ENCODE measurements at regions not wholly inside any gene's neighbourhood (a gene's known extent, or its start where the extent isn't known, plus 50 kb on each side); places are given as distances from the start of the nearest gene placed in this dataset.

DNA sequence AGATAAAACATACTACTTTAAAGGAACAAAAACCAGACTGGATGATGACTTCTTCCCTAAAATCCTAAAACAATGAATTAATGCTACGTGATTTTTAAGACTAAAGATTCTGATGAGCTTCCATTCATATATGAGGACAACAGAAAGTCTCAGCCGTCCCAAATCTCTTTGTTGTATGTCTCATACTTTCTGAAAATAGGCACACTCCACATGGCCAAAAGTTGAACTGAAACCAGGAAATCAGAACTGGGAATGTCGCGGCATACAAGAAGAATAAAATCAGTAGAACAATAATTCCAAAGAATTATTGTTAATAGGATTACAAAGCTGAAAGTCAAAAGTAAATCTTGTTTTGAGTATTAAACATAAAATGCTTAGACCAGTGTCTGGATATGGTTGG is 195.4 kb upstream of the GHITM start:
- Mint-ChIP-seq H3K9me3 (no peaks in the 10 kb centered on the region), H3K27ac (no peak overlapping the region), H3K27me3 (peaks cover 11 to 33% of the 10 kb centered on the region in 2 donors), H3K36me3 (ENCODE audit: insufficient read depth) (no peaks in the 10 kb centered on the region), H3K4me3 (no peak overlapping the region), H3K4me1 (ENCODE audit: low read depth in 2 of 2) (no peaks in the 10 kb centered on the region)
- ATAC-seq (replicated peaks) (no peak), DNase-seq (no peak)

DNA sequence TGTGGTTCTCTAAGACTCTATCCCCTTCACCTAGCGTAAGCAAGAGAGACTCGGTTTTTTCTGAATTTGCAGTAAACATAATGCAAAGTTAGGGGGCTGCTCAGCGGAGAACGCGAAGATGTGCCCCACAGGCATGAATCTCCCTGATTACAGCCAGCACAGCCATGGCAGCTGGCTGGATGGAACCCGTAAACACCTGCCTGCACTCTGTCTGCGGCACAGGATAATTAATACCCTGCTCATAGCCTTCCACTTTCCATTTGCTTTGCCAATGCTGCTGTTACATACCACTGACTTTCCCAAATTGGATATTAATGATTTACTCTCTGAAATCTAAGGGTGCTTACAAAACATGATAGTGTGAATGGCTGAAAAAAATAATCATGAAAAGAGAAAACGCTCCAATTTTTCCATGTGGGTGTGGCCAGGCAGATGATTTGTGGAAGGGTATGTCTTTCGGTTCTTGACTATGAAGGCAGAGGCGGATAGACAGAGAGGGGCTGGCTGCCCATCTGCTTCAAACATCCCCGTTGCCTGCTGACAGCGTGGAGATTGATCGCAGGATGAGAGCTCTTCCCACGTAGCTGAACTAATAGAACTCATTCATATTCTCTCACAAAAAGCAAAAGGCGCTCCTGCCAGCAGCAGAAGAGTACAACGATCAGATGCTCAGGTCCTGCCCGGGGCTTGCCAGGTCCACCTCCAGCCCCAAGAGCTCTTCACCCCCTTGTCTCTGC is 193.2 kb upstream of the GHITM start:
- Mint-ChIP-seq H3K4me1 (ENCODE audit: low read depth in 2 of 2) (no peaks in the 10 kb centered on the region), H3K27ac (no peak overlapping the region), H3K4me3 (no peak overlapping the region), H3K9me3 (no peaks in the 10 kb centered on the region), H3K27me3 (peaks cover 11 to 33% of the 10 kb centered on the region in 2 donors), H3K36me3 (ENCODE audit: insufficient read depth) (no peaks in the 10 kb centered on the region)
- ATAC-seq (replicated peaks) = no peak
- DNase-seq = no peak

DNA sequence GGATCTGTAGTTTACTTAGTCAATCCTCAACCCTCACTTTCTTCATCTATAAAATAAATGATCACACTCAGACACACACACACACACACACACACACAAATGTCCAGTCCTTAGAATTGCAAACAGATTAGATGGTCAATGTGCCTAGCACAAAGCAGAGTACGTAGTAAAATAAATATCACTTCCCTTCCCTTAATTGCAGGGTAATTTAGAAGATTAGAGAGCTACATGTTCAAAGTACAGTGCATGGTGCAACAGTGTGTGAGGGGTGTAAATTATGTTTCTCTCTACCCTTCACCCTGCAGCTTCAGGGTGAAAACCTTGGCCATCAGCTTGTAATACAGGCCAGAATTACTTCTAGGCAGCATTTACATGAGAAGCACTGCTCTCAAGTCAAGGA is 187.0 kb upstream of the GHITM start:
- peaks cover 21 to 37% of the 10 kb centered on the region in 2 donors for H3K27me3 Mint-ChIP-seq
- no peak for ATAC-seq (replicated peaks)
- no peaks in the 10 kb centered on the region for H3K36me3 Mint-ChIP-seq (ENCODE audit: insufficient read depth)
- peaks cover 0 to 3% of the 10 kb centered on the region in 2 donors for H3K4me1 Mint-ChIP-seq (ENCODE audit: low read depth in 2 of 2)
- no peak overlapping the region for H3K27ac Mint-ChIP-seq
- DNase-seq = no peak
- no peak overlapping the region for H3K4me3 Mint-ChIP-seq
- H3K9me3 Mint-ChIP-seq = no peaks in the 10 kb centered on the region

DNA sequence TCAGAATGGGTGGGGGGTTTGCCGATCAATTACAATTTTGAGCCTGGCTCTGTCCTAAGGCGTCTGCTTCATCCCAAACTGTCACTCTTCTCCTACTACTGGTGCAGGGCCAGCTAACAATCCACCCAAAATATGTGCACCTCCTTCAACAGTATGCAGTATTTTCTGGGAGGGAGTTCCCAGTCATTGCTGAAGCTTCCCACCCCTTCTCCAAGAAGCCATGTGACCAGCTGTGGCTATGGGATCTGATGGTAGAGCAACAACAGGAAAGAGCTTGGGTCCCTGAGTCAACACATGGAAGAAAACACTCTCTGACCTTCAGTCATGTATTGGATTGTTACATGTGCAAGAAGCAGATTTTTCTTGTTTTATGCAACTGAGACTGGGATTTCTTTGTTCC is 185.7 kb upstream of the GHITM start:
- Mint-ChIP-seq H3K4me3 (no peak overlapping the region), H3K9me3 (no peaks in the 10 kb centered on the region), H3K36me3 (ENCODE audit: insufficient read depth) (no peaks in the 10 kb centered on the region), H3K27me3 (peaks cover 20 to 37% of the 10 kb centered on the region in 2 donors), H3K27ac (no peak overlapping the region), H3K4me1 (ENCODE audit: low read depth in 2 of 2) (peaks cover 0 to 3% of the 10 kb centered on the region in 2 donors)
- no peak for ATAC-seq (replicated peaks)
- DNase-seq = no peak

DNA sequence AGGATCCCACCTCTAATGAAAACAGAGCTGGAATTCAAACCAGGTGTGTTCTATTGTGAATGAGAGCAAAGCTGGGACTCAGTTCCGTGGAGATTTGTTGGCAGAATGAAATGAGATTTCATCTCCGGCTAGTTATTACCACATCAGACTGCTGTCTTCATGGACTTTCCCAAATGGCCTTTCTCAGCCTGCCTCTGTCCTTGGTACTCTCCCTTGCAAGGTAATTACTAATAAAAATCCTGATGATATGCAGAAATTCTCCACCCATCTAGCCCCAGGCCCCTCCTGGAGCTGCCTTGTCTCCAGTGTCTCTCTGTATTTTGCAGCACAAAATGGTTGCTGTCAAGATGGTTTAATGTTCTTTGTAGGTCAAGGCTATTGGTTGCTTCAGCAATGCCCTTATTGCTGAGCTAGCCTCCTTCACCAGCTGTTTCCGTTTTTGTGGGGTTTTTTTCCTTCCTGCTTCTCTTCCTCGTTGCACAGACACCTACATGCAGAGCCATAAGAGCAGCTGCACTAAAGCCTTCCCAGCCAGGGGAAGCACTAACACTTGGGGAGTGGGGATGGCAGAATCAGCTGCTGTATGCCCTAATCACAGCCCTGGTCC is 185.0 kb upstream of the GHITM start:
- DNase-seq (no peak), ATAC-seq (replicated peaks) (no peak)
- no peak overlapping the region for H3K4me3 Mint-ChIP-seq
- H3K4me1 Mint-ChIP-seq (ENCODE audit: low read depth in 2 of 2) = peaks cover 0 to 3% of the 10 kb centered on the region in 2 donors
- no peaks in the 10 kb centered on the region for H3K36me3 Mint-ChIP-seq (ENCODE audit: insufficient read depth)
- H3K27me3 Mint-ChIP-seq = peaks cover 20 to 37% of the 10 kb centered on the region in 2 donors
- no peaks in the 10 kb centered on the region for H3K9me3 Mint-ChIP-seq
- no peak overlapping the region for H3K27ac Mint-ChIP-seq

DNA sequence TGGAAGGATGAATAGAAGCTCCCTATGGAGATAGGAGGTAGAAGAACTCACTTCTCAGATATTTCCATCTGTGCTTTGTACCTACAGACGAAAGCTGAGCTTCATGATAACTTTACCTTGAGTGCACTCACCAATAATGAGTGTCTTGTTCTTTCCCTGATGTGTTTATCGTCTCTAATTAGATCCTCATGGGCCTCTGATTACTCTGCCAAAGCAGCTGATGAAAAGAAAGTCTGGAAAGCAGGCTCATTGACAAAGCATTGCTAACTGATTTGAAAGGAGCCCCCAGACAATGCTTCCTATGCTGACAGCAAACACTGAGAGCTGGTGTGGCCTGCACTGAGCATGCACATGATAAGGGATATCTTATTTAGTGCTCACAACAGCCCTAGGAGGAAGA is 183.9 kb upstream of the GHITM start:
- Mint-ChIP-seq H3K9me3 (no peaks in the 10 kb centered on the region), H3K27me3 (peaks cover 20 to 37% of the 10 kb centered on the region in 2 donors), H3K27ac (no peak overlapping the region), H3K4me1 (ENCODE audit: low read depth in 2 of 2) (peaks cover 0 to 3% of the 10 kb centered on the region in 2 donors), H3K36me3 (ENCODE audit: insufficient read depth) (no peaks in the 10 kb centered on the region), H3K4me3 (no peak overlapping the region)
- DNase-seq = no peak
- ATAC-seq (replicated peaks) = no peak

DNA sequence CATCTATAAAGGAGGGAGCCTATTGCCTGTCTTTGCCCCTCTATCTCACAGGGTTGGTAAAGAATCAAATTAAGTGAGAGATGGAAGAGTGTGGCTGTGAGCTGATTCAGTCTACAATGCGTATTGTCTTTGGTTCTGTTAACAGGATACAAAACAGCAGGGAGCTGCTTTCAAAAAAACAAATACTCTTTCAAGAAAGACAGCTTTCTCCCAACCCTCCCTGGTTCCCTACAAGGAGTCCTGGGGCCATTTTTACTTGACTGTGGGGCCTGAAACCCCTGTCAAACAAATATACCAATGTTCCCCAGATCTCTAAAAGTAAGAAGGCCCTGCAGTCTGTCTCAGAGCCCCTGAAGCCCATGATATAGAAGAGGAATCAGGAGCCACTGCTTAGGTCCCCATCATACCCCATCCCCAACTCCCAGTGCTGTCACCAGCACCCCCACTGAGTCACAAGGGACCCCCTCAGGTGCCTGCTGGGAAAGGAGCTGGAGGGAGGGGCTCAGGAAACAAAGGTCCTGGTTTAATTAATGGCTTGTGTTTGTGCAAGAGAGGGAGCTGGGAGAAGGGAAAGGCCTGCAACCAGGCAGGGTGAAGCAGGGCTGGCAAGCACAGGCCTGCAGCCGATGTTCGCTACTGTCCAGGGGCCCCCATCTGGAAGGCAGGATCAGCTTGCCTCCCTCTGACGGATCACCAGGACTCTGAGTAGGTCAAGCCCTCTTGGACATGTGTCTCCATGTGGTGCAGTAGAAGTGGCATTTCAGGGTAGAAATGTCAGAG is 182.0 kb upstream of the GHITM start:
- ATAC-seq (replicated peaks) = no peak
- Mint-ChIP-seq H3K4me1 (ENCODE audit: low read depth in 2 of 2) (peaks cover 0 to 3% of the 10 kb centered on the region in 2 donors), H3K9me3 (no peaks in the 10 kb centered on the region), H3K27ac (no peak overlapping the region), H3K36me3 (ENCODE audit: insufficient read depth) (no peaks in the 10 kb centered on the region), H3K4me3 (no peak overlapping the region), H3K27me3 (peaks cover 20 to 35% of the 10 kb centered on the region in 2 donors)
- DNase-seq = no peak

DNA sequence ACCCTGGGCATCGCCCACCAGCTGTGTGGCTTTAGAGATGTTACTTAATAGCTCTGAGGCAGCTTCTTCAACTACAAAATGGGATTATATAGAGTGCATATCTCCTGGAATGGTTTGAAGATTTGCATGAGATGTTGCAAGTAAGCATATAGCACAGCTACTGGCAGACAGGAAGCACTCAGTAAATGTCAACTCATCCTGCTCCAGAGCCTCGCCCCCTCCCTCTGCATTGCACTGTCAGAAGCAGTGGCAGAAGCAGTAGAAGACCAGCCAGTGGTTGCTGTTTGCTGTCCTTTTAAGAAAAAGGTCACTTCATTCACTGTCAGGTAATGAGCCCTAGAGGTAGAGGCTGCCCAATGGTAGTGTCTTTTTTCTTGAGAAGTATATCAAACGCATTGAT is 180.0 kb upstream of the GHITM start:
- peaks cover 0 to 3% of the 10 kb centered on the region in 2 donors for H3K4me1 Mint-ChIP-seq (ENCODE audit: low read depth in 2 of 2)
- no peak overlapping the region for H3K27ac Mint-ChIP-seq
- peaks cover 12 to 15% of the 10 kb centered on the region in 2 donors for H3K27me3 Mint-ChIP-seq
- no peak for DNase-seq
- H3K9me3 Mint-ChIP-seq = no peaks in the 10 kb centered on the region
- no peaks in the 10 kb centered on the region for H3K36me3 Mint-ChIP-seq (ENCODE audit: insufficient read depth)
- H3K4me3 Mint-ChIP-seq = no peak overlapping the region
- ATAC-seq (replicated peaks) = no peak

DNA sequence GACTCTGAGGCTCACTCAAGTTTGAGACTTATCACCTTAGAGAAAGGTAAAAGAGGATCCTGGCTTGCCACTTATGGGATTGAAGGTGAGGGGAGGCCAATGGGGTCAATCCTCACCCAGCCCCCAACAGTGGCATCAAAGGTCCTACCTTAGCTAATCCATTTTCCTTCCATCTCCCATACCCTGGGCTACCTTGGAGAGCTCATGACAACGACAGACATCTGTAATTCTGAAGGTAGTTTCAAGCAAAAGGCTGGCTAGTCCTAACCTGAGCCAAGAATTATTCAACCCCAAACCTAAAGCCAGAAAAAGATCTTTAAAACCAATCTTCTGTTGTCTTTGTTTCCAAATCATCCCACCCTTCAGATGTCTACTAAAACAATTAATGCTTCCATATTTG is 179.2 kb upstream of the GHITM start:
- Mint-ChIP-seq H3K27me3 (peaks cover 8 to 14% of the 10 kb centered on the region in 2 donors), H3K4me1 (ENCODE audit: low read depth in 2 of 2) (no peaks in the 10 kb centered on the region), H3K9me3 (no peaks in the 10 kb centered on the region), H3K27ac (no peak overlapping the region), H3K36me3 (ENCODE audit: insufficient read depth) (no peaks in the 10 kb centered on the region), H3K4me3 (no peak overlapping the region)
- DNase-seq (no peak), ATAC-seq (replicated peaks) (no peak)

DNA sequence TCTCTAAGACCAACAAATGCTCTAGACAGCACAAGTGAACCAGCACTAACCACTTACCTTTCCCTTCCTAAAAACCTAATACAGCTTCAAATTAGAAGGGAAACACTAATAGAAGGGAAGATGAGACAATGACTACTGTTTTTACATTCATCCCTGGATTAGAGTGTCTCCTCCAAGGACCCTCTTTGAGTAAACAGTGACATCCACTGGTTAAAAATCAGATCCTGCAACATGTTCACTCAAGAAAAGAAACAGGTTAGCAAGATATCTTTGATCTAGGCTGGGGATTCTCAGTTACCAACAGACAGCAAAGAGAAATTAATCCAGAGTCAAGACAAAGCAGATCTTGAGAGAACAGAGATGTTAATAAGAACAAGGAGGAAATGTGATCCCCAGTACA is 177.7 kb upstream of the GHITM start:
- Mint-ChIP-seq H3K27me3 (peaks cover 6 to 12% of the 10 kb centered on the region in 2 donors), H3K27ac (no peak overlapping the region), H3K4me3 (no peak overlapping the region), H3K4me1 (ENCODE audit: low read depth in 2 of 2) (no peaks in the 10 kb centered on the region), H3K9me3 (no peaks in the 10 kb centered on the region), H3K36me3 (ENCODE audit: insufficient read depth) (no peaks in the 10 kb centered on the region)
- ATAC-seq (replicated peaks) (no peak), DNase-seq (no peak)

DNA sequence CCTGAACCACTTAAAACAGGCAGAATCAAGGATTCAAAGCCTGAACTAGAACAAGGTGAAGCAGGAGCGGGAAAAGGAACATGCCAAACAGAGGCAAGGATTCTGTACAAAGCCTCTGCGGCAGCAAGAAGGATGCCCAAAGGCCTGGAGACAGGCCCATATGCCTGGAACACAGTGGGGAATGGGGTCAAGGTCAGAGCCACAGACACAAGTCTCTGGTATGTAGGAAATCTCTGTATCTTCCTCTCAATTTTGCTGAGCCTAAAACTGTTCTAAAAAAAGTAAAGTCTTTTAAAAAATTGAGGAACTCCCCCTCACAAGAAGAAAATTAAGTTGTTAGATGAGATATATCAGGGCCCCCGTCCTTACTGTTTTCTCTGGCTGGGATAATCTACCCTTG is 175.9 kb upstream of the GHITM start:
- ATAC-seq (replicated peaks) = no peak
- no peaks in the 10 kb centered on the region for H3K4me1 Mint-ChIP-seq (ENCODE audit: low read depth in 2 of 2)

DNA sequence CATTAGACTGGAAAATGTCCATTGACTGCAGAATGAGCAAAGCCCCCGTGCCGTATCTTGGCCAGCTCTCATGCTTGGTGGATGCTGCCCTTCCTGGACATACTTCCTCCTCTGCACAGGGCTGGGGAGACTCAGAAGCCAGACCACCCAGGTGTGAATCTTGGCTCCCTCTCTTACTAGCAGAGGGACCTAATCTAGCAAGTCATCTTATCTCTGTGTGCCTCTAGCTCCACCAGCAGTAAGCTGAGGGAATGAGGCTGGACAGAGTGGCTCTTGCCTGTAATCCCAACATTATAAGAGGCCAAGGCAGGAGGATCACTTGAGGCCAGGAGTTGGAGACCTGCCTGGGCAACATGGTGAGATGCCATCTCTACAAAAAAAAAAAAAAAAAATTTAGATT is 173.8 kb upstream of the GHITM start:
- H3K4me3 Mint-ChIP-seq = no peak overlapping the region

More for the DNA sequence above, 175.9 kb upstream of the GHITM start:
- Mint-ChIP-seq H3K4me3 (no peak overlapping the region), H3K27ac (no peak overlapping the region), H3K36me3 (ENCODE audit: insufficient read depth) (no peaks in the 10 kb centered on the region), H3K9me3 (no peaks in the 10 kb centered on the region), H3K27me3 (peaks cover 0 to 9% of the 10 kb centered on the region in 2 donors)
- no peak for DNase-seq

DNA sequence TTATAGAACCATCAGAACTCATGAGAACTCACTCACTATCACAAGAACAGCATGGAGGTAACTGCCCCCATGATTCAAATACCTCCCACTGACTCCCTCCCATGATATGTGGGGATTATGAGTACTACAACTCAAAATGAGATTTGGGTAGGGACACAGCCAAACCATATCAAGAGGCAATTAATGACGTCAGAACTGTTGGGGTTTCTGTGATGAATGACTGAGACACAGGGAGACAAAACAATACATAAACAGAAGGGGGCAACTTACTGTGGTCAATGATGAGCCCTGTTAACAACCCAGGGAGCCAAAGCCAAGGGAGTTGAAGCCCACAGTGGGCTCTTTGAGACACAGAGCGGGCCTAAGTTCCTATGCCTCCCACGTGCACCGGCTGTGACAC is 171.3 kb upstream of the GHITM start:
- DNase-seq = no peak
- H3K4me3 Mint-ChIP-seq = no peak overlapping the region
- no peak for ATAC-seq (replicated peaks)
- no peaks in the 10 kb centered on the region for H3K36me3 Mint-ChIP-seq (ENCODE audit: insufficient read depth)
- peaks cover 1 to 9% of the 10 kb centered on the region in 2 donors for H3K27me3 Mint-ChIP-seq
- H3K27ac Mint-ChIP-seq = no peak overlapping the region
- no peaks in the 10 kb centered on the region for H3K9me3 Mint-ChIP-seq
- no peaks in the 10 kb centered on the region for H3K4me1 Mint-ChIP-seq (ENCODE audit: low read depth in 2 of 2)

More for the DNA sequence above, 173.8 kb upstream of the GHITM start:
- peaks cover 0 to 9% of the 10 kb centered on the region in 2 donors for H3K27me3 Mint-ChIP-seq
- no peaks in the 10 kb centered on the region for H3K4me1 Mint-ChIP-seq (ENCODE audit: low read depth in 2 of 2)
- ATAC-seq (replicated peaks) = no peak
- no peaks in the 10 kb centered on the region for H3K36me3 Mint-ChIP-seq (ENCODE audit: insufficient read depth)
- H3K9me3 Mint-ChIP-seq = no peaks in the 10 kb centered on the region
- H3K27ac Mint-ChIP-seq = no peak overlapping the region
- DNase-seq = no peak
